Osteoblast (primary cell): ENCODE measurements at regions not wholly inside any gene's neighbourhood (a gene's known extent, or its start where the extent isn't known, plus 50 kb on each side); places are given as distances from the start of the nearest gene placed in this dataset.

Experiments
- DNase-seq: peaks from one replicate; pipeline ENCODE4 v3.0.0; 2011; ENCODE audit warnings: low spot score, mixed read lengths; ENCODE audit not compliant: insufficient read length; ENCODE audit errors: missing footprints
- H2AFZ ChIP-seq: 2 replicates; pipeline ENCODE4 v1.6.0; 2011; ENCODE audit warnings: mild to moderate bottlenecking, low read length
- H3K27ac ChIP-seq: 2 replicates; pipeline ENCODE4 v1.5.1; 2011; ENCODE audit warnings: mild to moderate bottlenecking, low read depth, low read length, moderate library complexity
- H3K27me3 ChIP-seq: 2 replicates; pipeline ENCODE4 v1.6.0; 2012; ENCODE audit warnings: mild to moderate bottlenecking, control low read depth, inconsistent platforms, low read length, moderate library complexity; ENCODE audit not compliant: insufficient read depth
- H3K36me3 ChIP-seq: 2 replicates; pipeline ENCODE4 v1.5.1; 2011; ENCODE audit warnings: mild to moderate bottlenecking, low read length, control low read depth, moderate library complexity; ENCODE audit not compliant: insufficient read depth
- H3K4me1 ChIP-seq: 2 replicates; pipeline ENCODE4 v1.5.1; 2011; ENCODE audit warnings: mild to moderate bottlenecking, low read length, control low read depth, moderate library complexity; ENCODE audit not compliant: insufficient read depth
- H3K4me2 ChIP-seq: 2 replicates; pipeline ENCODE4 v1.6.0; 2011; ENCODE audit warnings: mild to moderate bottlenecking, low read length; ENCODE audit not compliant: insufficient read depth
- H3K4me3 ChIP-seq: fragments of 200-600 bp; sonication (generic); 3 replicates; pipeline ENCODE4 v1.5.1; 2012; ENCODE audit warnings: mild to moderate bottlenecking, low read length, inconsistent platforms; ENCODE audit not compliant: insufficient read depth
- H3K79me2 ChIP-seq: 2 replicates; pipeline ENCODE4 v1.6.0; 2012; ENCODE audit warnings: mild to moderate bottlenecking, low read length, control low read depth, inconsistent platforms; ENCODE audit not compliant: insufficient read depth
- H3K9me3 ChIP-seq: 2 replicates; pipeline ENCODE4 v1.5.1; 2011; ENCODE audit warnings: low read depth, low read length, control low read depth
- H4K20me1 ChIP-seq: 2 replicates; pipeline ENCODE4 v1.6.0; 2012; ENCODE audit warnings: mild to moderate bottlenecking, low read length, control low read depth; ENCODE audit not compliant: insufficient read depth
- CTCF ChIP-seq: IDR thresholded peaks from 2 replicates; pipeline ENCODE4 v1.5.1; 2011; ENCODE audit warnings: mild to moderate bottlenecking, low read depth, low read length, moderate library complexity; ENCODE audit errors: extremely low read depth

GRCh38 chr13:97520061-97520460, 86.1 kb downstream of the RAP2A start:
- H3K4me2 ChIP-seq: no peak overlapping the region
- H3K4me3 ChIP-seq: no peak overlapping the region
- no peak overlapping the region for H3K27ac ChIP-seq
- no peaks in the 10 kb centered on the region for H4K20me1 ChIP-seq
- no peaks in the 10 kb centered on the region for H3K36me3 ChIP-seq
- no peak for TF ChIP-seq CTCF
- H3K4me1 ChIP-seq: no peaks in the 10 kb centered on the region
- no peaks in the 10 kb centered on the region for H3K27me3 ChIP-seq
- H3K79me2 ChIP-seq: no peaks in the 10 kb centered on the region
- no peak overlapping the region for H2AFZ ChIP-seq
- no peaks in the 10 kb centered on the region for H3K9me3 ChIP-seq
- no peak for DNase-seq

GRCh38 chr13:97520866-97521265, 86.9 kb downstream of the RAP2A start:
- Histone ChIP-seq H3K36me3 (no peaks in the 10 kb centered on the region), H2AFZ (no peak overlapping the region), H3K27me3 (no peaks in the 10 kb centered on the region)

GRCh38 chr13:97521726-97522125, 87.8 kb downstream of the RAP2A start:
- no peaks in the 10 kb centered on the region for H4K20me1 ChIP-seq
- TF ChIP-seq CTCF: no peak

More at GRCh38 chr13:97520866-97521265, 86.9 kb downstream of the RAP2A start:
- no peaks in the 10 kb centered on the region for H3K9me3 ChIP-seq
- no peaks in the 10 kb centered on the region for H3K79me2 ChIP-seq
- no peak overlapping the region for H3K4me2 ChIP-seq
- H3K4me3 ChIP-seq: no peak overlapping the region
- no peak for DNase-seq
- no peak overlapping the region for H3K27ac ChIP-seq
- no peaks in the 10 kb centered on the region for H3K4me1 ChIP-seq
- no peak for TF ChIP-seq CTCF
- no peaks in the 10 kb centered on the region for H4K20me1 ChIP-seq

GRCh38 chr13:97522243-97522642, 88.3 kb downstream of the RAP2A start:
- H3K9me3 ChIP-seq: no peaks in the 10 kb centered on the region
- TF ChIP-seq CTCF: no peak
- no peak for DNase-seq
- H3K4me1 ChIP-seq: no peaks in the 10 kb centered on the region
- no peak overlapping the region for H3K4me2 ChIP-seq
- no peak overlapping the region for H2AFZ ChIP-seq
- H3K27me3 ChIP-seq: no peaks in the 10 kb centered on the region
- H3K79me2 ChIP-seq: no peaks in the 10 kb centered on the region
- H3K36me3 ChIP-seq: no peaks in the 10 kb centered on the region
- H3K27ac ChIP-seq: no peak overlapping the region
- H4K20me1 ChIP-seq: no peaks in the 10 kb centered on the region
- H3K4me3 ChIP-seq: no peak overlapping the region

More at GRCh38 chr13:97521726-97522125, 87.8 kb downstream of the RAP2A start:
- Histone ChIP-seq H3K27ac (no peak overlapping the region), H3K36me3 (no peaks in the 10 kb centered on the region), H3K79me2 (no peaks in the 10 kb centered on the region), H3K27me3 (no peaks in the 10 kb centered on the region), H3K9me3 (no peaks in the 10 kb centered on the region), H2AFZ (no peak overlapping the region), H3K4me2 (no peak overlapping the region), H3K4me3 (no peak overlapping the region), H3K4me1 (no peaks in the 10 kb centered on the region)
- DNase-seq: no peak
